OCI-LY3 (cell line): ENCODE measurements at regions not wholly inside any gene's neighbourhood (a gene's known extent, or its start where the extent isn't known, plus 50 kb on each side); places are given as distances from the start of the nearest gene placed in this dataset.

Source experiments
- EZH2phosphoT487 ChIP-seq: fragments of 200-600 bp; shearing (Covaris generic); IDR thresholded peaks from 2 replicates; pipeline ENCODE4 v1.6.1; 2018; ENCODE audit warnings: antibody characterized with exemption, mixed run types, low read depth
- TF ChIP-seq, protein P1 (sequence below): fragments of 200-600, 300-600 bp; sonication (generic); IDR thresholded peaks from 2 replicates; pipeline ENCODE4 v1.5.1; 2014; ENCODE audit warnings: antibody characterized with exemption, low read length, low read depth

DNA sequence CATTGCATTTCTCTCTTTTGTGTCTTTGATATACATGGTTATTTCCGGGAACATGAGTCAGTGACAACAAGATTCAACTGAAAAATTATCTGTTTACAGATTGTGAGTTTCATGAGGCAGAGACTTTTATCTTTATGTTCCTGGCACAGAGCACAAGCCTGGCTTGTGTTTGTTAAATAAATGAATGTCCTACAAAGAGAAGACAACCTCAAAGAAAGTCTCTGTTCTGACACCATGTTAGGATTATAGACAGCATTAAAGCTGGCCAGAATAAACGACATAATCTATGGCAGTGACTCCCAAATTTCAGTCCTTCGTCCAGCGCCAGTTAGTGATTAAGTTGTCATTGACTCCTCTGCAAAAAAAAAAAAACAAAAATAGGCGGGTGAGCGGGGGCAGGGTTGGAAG is 97.4 kb upstream of the DNAJC10 start:
- TF ChIP-seq, protein P1, sequence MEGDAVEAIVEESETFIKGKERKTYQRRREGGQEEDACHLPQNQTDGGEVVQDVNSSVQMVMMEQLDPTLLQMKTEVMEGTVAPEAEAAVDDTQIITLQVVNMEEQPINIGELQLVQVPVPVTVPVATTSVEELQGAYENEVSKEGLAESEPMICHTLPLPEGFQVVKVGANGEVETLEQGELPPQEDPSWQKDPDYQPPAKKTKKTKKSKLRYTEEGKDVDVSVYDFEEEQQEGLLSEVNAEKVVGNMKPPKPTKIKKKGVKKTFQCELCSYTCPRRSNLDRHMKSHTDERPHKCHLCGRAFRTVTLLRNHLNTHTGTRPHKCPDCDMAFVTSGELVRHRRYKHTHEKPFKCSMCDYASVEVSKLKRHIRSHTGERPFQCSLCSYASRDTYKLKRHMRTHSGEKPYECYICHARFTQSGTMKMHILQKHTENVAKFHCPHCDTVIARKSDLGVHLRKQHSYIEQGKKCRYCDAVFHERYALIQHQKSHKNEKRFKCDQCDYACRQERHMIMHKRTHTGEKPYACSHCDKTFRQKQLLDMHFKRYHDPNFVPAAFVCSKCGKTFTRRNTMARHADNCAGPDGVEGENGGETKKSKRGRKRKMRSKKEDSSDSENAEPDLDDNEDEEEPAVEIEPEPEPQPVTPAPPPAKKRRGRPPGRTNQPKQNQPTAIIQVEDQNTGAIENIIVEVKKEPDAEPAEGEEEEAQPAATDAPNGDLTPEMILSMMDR: no peak
- TF ChIP-seq EZH2phosphoT487: no peak
